ENCODE measurements at regions not wholly inside any gene's neighbourhood (a gene's known extent, or its start where the extent isn't known, plus 50 kb on each side); places are given as distances from the start of the nearest gene placed in this dataset.
"Not testable (repeated sequence)": the region's sequence is repeated elsewhere in the genome, so short reads cannot be mapped to it uniquely, and the experiment has no call there.

DNA sequence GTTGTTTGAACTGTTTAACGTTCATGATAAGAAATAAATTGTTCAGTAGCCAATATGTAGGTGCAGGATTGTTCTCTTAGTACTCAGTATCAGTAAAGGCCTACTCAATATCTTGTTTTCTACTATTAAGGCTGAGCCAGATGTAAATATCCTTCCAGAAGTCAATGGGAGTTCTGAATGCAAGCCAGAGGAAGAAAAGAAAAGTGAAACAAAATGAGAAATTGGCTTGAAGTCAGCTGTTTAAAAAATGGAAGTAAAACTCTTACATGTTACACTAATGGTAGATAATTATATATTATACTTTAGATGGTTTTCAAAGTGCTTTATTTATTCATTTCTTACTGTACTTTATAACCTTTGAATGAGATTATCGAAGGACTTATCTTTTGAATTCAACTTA, 1417.9 kb downstream of the ADGRL3 start:
- Histone ChIP-seq H3K4me1 (ENCODE audit: insufficient read depth, low read length) (no peaks in the 10 kb centered on the region), H3K27me3 (ENCODE audit: control insufficient read depth in 1 of 2, insufficient read depth in 2 of 2, low read length in 2 of 2) (no peaks in the 10 kb centered on the region), H3K36me3 (ENCODE audit: insufficient read depth, low read length) (no peaks in the 10 kb centered on the region), H3K27ac (ENCODE audit: low read depth in 1 of 2, low read length in 2 of 2) (no peak overlapping the region), H3K9me3 (ENCODE audit: control insufficient read depth in 1 of 2, insufficient read depth in 1 of 2, low read length in 2 of 2) (peaks cover 0 to 8% of the 10 kb centered on the region in 2 experiments), H3K4me3 (ENCODE audit: low read length) (no peak overlapping the region)
- intact Hi-C loops (cut with DNase I, micrococcal nuclease), result no loop called here
- DNase-seq, result no peak
- no peak overlapping the region for H3K27ac Mint-ChIP-seq
- H3K36me3 Mint-ChIP-seq (ENCODE audit: low read depth), result no peaks in the 10 kb centered on the region
- ATAC-seq (ENCODE audit: poor library complexity), result no peak
- H3K4me3 Mint-ChIP-seq, result no peak overlapping the region
- H3K27me3 Mint-ChIP-seq, result no peaks in the 10 kb centered on the region
- TF ChIP-seq, protein P1, sequence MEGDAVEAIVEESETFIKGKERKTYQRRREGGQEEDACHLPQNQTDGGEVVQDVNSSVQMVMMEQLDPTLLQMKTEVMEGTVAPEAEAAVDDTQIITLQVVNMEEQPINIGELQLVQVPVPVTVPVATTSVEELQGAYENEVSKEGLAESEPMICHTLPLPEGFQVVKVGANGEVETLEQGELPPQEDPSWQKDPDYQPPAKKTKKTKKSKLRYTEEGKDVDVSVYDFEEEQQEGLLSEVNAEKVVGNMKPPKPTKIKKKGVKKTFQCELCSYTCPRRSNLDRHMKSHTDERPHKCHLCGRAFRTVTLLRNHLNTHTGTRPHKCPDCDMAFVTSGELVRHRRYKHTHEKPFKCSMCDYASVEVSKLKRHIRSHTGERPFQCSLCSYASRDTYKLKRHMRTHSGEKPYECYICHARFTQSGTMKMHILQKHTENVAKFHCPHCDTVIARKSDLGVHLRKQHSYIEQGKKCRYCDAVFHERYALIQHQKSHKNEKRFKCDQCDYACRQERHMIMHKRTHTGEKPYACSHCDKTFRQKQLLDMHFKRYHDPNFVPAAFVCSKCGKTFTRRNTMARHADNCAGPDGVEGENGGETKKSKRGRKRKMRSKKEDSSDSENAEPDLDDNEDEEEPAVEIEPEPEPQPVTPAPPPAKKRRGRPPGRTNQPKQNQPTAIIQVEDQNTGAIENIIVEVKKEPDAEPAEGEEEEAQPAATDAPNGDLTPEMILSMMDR (IDR thresholded peaks at IDR 0.05), result no peak
- H3K9me3 Mint-ChIP-seq, result peaks cover 5% of the 10 kb centered on the region
- ChIA-PET CTCF (no interaction called here), POLR2A (no interaction called here)
- no peaks in the 10 kb centered on the region for H3K4me1 Mint-ChIP-seq (ENCODE audit: low read depth)

DNA sequence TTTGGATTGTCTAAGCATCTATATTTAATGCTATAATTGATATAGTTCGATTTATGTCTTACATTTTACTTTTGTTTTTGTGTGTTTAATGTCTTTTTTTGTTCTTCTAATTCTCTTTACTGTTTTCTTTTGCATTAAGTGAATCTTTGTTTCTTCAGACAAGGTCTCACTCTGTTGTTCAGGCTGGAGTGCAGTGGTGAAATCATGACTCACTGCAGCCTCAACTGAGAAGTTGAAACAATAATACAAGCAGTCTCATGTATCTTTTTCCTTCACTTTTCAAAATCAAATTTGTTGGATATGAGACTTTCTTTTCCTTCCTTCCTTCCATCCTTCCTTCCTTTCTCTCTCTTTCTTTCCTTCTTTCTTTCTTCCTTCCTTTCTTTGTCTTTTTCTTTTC, 1401.6 kb downstream of the ADGRL3 start:
- Mint-ChIP-seq H3K4me3 (no peak overlapping the region), H3K9me3 (peaks cover 4% of the 10 kb centered on the region), H3K36me3 (ENCODE audit: low read depth) (no peaks in the 10 kb centered on the region), H3K27ac (no peak overlapping the region), H3K27me3 (no peaks in the 10 kb centered on the region), H3K4me1 (ENCODE audit: low read depth) (no peaks in the 10 kb centered on the region)
- Histone ChIP-seq H3K4me3 (ENCODE audit: low read length) (no peak overlapping the region), H3K36me3 (ENCODE audit: insufficient read depth, low read length) (no peaks in the 10 kb centered on the region), H3K4me1 (ENCODE audit: insufficient read depth, low read length) (no peaks in the 10 kb centered on the region), H3K27ac (ENCODE audit: low read depth in 1 of 2, low read length in 2 of 2) (no peak overlapping the region), H3K9me3 (ENCODE audit: control insufficient read depth in 1 of 2, insufficient read depth in 1 of 2, low read length in 2 of 2) (no peaks in the 10 kb centered on the region), H3K27me3 (ENCODE audit: control insufficient read depth in 1 of 2, insufficient read depth in 2 of 2, low read length in 2 of 2) (no peaks in the 10 kb centered on the region)
- no peak for DNase-seq
- ChIA-PET CTCF (no interaction called here), POLR2A (no interaction called here)
- TF ChIP-seq, protein P1 (IDR thresholded peaks at IDR 0.05), result no peak
- intact Hi-C loops (cut with DNase I, micrococcal nuclease), result no loop called here
- no peak for ATAC-seq (ENCODE audit: poor library complexity)

DNA sequence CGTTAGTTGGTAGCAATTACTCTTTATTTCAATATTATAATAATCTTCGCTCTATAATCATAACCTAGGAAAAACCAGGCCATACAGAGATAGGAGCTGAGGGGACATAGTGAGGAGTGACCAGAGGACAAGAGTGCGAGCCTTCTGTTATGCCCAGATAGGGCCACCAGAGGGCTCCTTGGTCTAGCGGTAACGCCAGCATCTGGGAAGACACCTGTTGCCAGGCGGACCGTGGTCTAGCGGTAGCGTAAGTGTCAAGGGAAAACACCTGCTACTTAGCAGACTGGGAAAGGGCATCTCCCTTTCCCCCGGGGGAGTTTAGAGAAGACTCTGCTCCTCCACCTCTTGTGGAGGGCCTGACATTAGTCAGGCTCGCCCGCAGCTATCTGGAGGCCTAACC, 1395.1 kb downstream of the ADGRL3 start:
- not testable (repeated sequence) for H3K4me1 ChIP-seq (ENCODE audit: insufficient read depth, low read length)

DNA sequence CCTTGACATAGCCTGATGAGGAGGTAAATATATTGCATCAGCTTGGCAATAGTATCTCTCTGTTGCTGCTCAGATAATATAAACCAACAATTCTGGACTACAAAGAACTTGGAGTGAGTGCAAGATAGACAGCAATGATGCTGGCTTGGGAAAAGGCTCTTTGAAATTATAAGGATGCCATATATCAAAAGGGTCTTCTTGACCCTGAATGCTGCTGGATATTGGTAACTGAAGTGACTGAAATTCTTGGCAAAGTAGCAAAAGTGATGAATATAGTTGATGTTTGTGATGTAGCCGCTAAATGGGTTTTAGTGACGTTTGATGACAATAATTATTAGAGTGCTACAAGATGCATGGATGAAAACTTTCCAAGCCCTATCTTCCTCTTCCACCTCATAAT, 1391.6 kb downstream of the ADGRL3 start:
- Histone ChIP-seq H3K9me3 (ENCODE audit: control insufficient read depth in 1 of 2, insufficient read depth in 1 of 2, low read length in 2 of 2) (peaks cover 0 to 17% of the 10 kb centered on the region in 2 experiments), H3K27ac (ENCODE audit: low read depth in 1 of 2, low read length in 2 of 2) (no peak overlapping the region), H3K4me1 (ENCODE audit: insufficient read depth, low read length) (no peaks in the 10 kb centered on the region), H3K36me3 (ENCODE audit: insufficient read depth, low read length) (no peaks in the 10 kb centered on the region), H3K27me3 (ENCODE audit: control insufficient read depth in 1 of 2, insufficient read depth in 2 of 2, low read length in 2 of 2) (no peaks in the 10 kb centered on the region), H3K4me3 (ENCODE audit: low read length) (no peak overlapping the region)
- Mint-ChIP-seq H3K27me3 (no peaks in the 10 kb centered on the region), H3K4me3 (no peak overlapping the region), H3K36me3 (ENCODE audit: low read depth) (no peaks in the 10 kb centered on the region), H3K4me1 (ENCODE audit: low read depth) (no peaks in the 10 kb centered on the region), H3K9me3 (peaks cover 12% of the 10 kb centered on the region), H3K27ac (no peak overlapping the region)
- DNase-seq (no peak), ATAC-seq (ENCODE audit: poor library complexity) (no peak)
- intact Hi-C loops (cut with DNase I, micrococcal nuclease), result no loop called here
- POLR2A ChIA-PET, result no interaction called here
- TF ChIP-seq, protein P1 (IDR thresholded peaks at IDR 0.05), result no peak
- CTCF ChIA-PET, result no interaction called here

More for the DNA sequence above, 1395.1 kb downstream of the ADGRL3 start:
- DNase-seq; H3K36me3 Mint-ChIP-seq (ENCODE audit: low read depth); H3K9me3 ChIP-seq (ENCODE audit: control insufficient read depth in 1 of 2, insufficient read depth in 1 of 2, low read length in 2 of 2); H3K27ac Mint-ChIP-seq; H3K4me1 Mint-ChIP-seq (ENCODE audit: low read depth); ATAC-seq (ENCODE audit: poor library complexity); intact Hi-C loops (cut with DNase I, micrococcal nuclease); H3K27me3 ChIP-seq (ENCODE audit: control insufficient read depth in 1 of 2, insufficient read depth in 2 of 2, low read length in 2 of 2); H3K27me3 Mint-ChIP-seq; H3K4me3 Mint-ChIP-seq; H3K27ac ChIP-seq (ENCODE audit: low read depth in 1 of 2, low read length in 2 of 2); POLR2A ChIA-PET; H3K9me3 Mint-ChIP-seq; H3K4me3 ChIP-seq (ENCODE audit: low read length); H3K36me3 ChIP-seq (ENCODE audit: insufficient read depth, low read length); CTCF ChIA-PET: not testable (repeated sequence)

Measured in CD4-positive, alpha-beta T cell (primary cell).